ENCODE measurements at regions not wholly inside any gene's neighbourhood (a gene's known extent, or its start where the extent isn't known, plus 50 kb on each side); places are given as distances from the start of the nearest gene placed in this dataset.

DNA sequence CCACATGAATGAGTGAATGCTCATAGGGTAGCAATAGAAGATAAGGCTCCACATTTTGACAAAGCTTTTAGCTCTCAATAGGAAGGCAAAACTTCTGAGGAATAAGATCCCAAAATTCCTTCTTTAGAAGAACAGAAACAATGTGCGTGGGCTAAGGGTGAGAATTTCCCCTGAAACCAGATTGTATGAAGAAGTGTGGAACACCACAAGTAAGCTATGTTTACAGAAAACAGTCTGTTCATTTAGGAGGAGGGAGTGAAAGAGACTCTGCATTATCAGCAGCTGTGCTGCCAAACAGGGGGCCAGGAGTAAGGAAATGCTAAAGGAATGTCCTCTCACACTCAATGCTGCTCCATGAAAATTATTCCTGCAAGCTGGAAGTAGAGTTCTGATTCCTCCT is 851.6 kb downstream of the CENPC start:
- H3K27me3 Mint-ChIP-seq = no peaks in the 10 kb centered on the region
- peaks cover 0 to 9% (median 0%) of the 10 kb centered on the region in 9 donors for H3K9me3 Mint-ChIP-seq
- H3K27ac Mint-ChIP-seq = no peak overlapping the region
- H3K4me1 Mint-ChIP-seq = no peaks in the 10 kb centered on the region
- no peak overlapping the region for H3K4me3 Mint-ChIP-seq
- POLR2A ChIA-PET = no interaction called here
- ATAC-seq = no peak
- no peaks in the 10 kb centered on the region for H3K36me3 Mint-ChIP-seq
- no peak for DNase-seq

DNA sequence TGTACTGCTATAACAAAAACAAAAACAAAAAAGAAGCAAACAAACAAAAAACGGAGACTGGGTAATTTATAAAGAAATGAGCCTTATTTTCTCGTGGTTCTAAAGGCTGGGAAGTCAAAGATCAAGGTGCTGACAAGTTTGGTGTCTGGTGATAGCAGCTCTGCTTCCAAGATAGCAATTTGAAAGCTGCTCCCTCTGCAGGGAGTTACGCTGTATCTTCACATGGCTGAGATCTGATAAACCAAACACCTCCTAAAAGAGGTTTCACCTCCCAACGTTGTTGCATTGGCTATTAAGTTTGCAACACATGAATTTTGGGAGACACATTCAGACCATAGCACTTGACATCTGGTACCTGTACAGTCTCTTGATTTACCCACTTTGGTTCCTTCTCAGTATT is 854.2 kb downstream of the CENPC start:
- no peak for ATAC-seq
- Mint-ChIP-seq H3K4me1 (no peaks in the 10 kb centered on the region), H3K4me3 (no peak overlapping the region), H3K27ac (no peak overlapping the region), H3K27me3 (no peaks in the 10 kb centered on the region), H3K9me3 (peaks cover 0 to 5% (median 0%) of the 10 kb centered on the region in 9 donors), H3K36me3 (no peaks in the 10 kb centered on the region)
- no peak for DNase-seq
- POLR2A ChIA-PET = no interaction called here

DNA sequence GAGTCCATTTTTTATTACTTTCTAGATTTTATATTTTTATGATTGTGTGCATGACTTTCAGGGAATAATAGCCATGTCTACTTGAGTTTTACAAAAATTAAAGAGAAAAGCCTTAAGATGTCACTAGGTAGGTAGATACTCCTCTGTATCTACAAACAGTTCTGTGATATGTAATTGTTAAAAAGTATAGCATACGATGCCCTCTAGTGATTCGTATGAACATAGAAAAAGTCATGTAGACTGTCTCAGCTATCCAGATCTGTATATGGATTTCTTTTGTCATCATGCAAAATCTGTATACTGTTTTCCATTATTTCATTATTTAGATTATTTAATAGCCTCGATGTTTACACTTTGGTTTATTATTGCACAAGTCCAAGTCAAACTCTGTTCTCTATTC is 856.6 kb downstream of the CENPC start:
- POLR2A ChIA-PET = no interaction called here
- ATAC-seq = no peak
- DNase-seq = no peak
- Mint-ChIP-seq H3K4me1 (no peaks in the 10 kb centered on the region), H3K36me3 (no peaks in the 10 kb centered on the region), H3K27me3 (no peaks in the 10 kb centered on the region), H3K27ac (no peak overlapping the region), H3K4me3 (no peak overlapping the region), H3K9me3 (peaks cover 0 to 6% (median 0%) of the 10 kb centered on the region in 9 donors)

DNA sequence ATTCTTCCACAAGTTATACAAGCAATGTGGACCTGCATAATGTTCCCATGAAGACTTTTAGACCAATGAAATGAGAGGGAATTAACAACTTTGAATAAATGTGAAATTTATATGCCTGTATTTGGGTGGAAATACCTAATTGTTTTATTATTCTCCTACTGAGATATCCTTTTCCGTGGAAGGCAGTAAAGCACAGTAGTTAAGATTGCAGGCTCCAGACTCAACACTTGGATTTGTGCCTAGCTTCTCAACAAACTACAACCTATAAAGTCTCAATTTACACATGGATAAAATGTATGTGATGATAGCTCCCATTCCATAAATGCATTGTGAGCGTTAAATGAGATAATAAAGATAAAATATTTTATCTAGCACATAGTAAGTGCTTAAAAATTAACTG is 857.8 kb downstream of the CENPC start:
- H3K27ac Mint-ChIP-seq = no peak overlapping the region
- peaks cover 0 to 9% (median 0%) of the 10 kb centered on the region in 9 donors for H3K9me3 Mint-ChIP-seq
- no peak overlapping the region for H3K4me3 Mint-ChIP-seq
- DNase-seq (no peak), ATAC-seq (no peak)
- no peaks in the 10 kb centered on the region for H3K36me3 Mint-ChIP-seq
- no peaks in the 10 kb centered on the region for H3K27me3 Mint-ChIP-seq
- H3K4me1 Mint-ChIP-seq = no peaks in the 10 kb centered on the region
- POLR2A ChIA-PET = no interaction called here

DNA sequence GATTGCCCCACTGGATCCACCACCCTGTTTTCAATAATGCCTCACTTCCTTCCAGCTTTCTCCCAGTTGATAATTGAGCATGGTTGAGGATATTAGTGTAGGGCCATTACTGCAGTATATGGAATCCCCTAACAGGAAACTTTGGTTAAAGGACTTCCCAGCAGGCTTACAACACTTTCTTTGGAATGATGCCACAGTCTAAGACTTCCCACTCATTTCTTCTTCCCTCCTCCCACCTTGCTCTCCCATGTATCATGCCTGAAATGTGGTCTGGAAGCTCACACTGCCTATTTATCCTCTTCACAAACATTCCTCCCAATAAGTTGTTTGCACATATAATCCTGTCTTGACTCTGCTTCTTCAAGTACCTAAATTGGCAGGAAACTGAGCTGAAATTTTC is 863.3 kb downstream of the CENPC start:
- H3K4me1 Mint-ChIP-seq = no peaks in the 10 kb centered on the region
- DNase-seq (no peak), ATAC-seq (no peak)
- H3K36me3 Mint-ChIP-seq = no peaks in the 10 kb centered on the region
- POLR2A ChIA-PET = no interaction called here
- H3K27me3 Mint-ChIP-seq = no peaks in the 10 kb centered on the region
- H3K4me3 Mint-ChIP-seq = no peak overlapping the region
- no peak overlapping the region for H3K27ac Mint-ChIP-seq
- H3K9me3 Mint-ChIP-seq = peaks cover 0 to 17% (median 7%) of the 10 kb centered on the region in 9 donors

DNA sequence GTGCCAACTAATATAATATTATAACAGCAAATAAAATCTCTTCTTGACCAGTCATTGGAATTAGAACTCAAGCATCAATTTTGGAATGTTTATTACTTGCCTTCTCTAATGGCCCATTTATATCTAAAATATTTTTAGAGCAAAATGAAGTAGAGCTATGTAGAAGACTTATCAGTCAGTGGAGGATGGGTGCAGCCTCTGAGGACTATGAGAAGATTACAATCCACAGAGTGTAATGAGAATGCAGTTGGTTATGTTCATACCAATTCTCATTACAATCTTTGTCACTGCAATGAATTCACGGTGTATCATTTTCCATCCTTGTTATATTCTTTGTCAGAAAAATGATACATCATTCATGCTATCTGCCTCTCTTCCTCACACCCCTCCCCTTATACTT is 878.1 kb downstream of the CENPC start:
- no peak for DNase-seq
- Mint-ChIP-seq H3K36me3 (no peaks in the 10 kb centered on the region), H3K4me3 (no peak overlapping the region), H3K4me1 (no peaks in the 10 kb centered on the region), H3K27ac (no peak overlapping the region), H3K9me3 (peaks cover 0 to 3% (median 0%) of the 10 kb centered on the region in 9 donors), H3K27me3 (no peaks in the 10 kb centered on the region)
- no peak for ATAC-seq
- POLR2A ChIA-PET = no interaction called here

DNA sequence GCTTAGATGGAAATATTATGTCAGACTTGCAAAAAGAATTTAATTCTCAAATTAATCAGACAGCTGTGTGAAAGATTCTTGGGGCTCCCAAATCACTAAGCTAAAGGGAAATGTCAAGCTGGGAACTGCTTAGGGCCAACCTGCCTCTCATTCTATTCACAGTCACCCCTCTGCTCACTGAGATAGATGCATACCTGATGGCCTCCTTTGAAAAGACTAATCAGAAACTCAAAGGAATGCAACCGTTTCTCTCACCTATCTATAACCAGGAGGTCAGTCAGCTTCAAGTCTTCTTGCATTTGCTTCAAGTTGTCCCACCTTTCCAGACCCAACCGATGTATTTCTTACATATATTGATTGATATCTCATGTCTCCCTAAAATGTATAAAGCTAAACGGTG is 882.7 kb downstream of the CENPC start:
- Mint-ChIP-seq H3K27me3 (no peaks in the 10 kb centered on the region), H3K36me3 (no peaks in the 10 kb centered on the region), H3K27ac (no peak overlapping the region), H3K9me3 (peaks cover 0 to 5% (median 0%) of the 10 kb centered on the region in 9 donors), H3K4me3 (no peak overlapping the region), H3K4me1 (no peaks in the 10 kb centered on the region)
- no peak for DNase-seq
- POLR2A ChIA-PET = no interaction called here
- no peak for ATAC-seq

DNA sequence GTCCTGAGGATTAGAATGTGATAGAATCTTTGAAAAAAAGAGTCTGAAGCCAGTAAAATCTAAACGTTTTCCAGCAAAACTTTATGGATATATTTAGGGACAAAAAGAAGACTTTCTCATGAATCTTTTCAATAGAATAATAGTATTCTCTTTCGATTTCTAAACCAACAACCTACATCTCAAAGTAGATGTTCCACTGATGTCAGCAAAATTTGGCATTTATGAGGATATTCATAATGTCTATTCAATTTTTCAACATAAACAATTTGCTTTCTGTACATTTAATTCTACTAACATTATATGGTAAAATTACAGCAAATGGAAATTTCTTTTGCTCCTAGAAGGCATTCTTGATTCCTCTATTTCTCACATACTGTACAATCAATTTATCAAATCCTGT is 886.5 kb downstream of the CENPC start:
- no peak overlapping the region for H3K4me3 Mint-ChIP-seq
- H3K27ac Mint-ChIP-seq = no peak overlapping the region
- no peak for DNase-seq
- POLR2A ChIA-PET = no interaction called here
- no peaks in the 10 kb centered on the region for H3K4me1 Mint-ChIP-seq
- ATAC-seq = no peak
- no peaks in the 10 kb centered on the region for H3K36me3 Mint-ChIP-seq
- peaks cover 0 to 10% (median 0%) of the 10 kb centered on the region in 9 donors for H3K9me3 Mint-ChIP-seq
- H3K27me3 Mint-ChIP-seq = no peaks in the 10 kb centered on the region

DNA sequence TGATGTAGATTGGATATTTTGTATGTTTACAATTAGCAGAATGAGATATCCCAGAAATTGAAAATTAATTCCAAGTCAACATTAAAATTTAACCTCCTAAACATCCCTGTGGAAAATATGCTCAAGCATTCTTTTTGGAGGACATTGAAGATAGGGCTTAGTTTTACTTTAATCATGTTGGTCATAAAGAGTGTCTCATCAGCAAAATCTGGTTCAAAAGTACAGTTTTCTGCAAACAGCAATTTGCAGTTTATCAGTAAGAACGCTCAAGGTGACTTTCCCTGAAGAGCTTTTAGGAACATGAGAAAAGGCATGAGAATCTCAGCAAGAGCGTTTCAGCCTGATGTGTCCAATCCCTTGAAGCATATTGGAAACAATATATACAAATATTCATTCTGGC is 889.8 kb downstream of the CENPC start:
- Mint-ChIP-seq H3K4me3 (no peak overlapping the region), H3K36me3 (no peaks in the 10 kb centered on the region)
- DNase-seq = no peak

DNA sequence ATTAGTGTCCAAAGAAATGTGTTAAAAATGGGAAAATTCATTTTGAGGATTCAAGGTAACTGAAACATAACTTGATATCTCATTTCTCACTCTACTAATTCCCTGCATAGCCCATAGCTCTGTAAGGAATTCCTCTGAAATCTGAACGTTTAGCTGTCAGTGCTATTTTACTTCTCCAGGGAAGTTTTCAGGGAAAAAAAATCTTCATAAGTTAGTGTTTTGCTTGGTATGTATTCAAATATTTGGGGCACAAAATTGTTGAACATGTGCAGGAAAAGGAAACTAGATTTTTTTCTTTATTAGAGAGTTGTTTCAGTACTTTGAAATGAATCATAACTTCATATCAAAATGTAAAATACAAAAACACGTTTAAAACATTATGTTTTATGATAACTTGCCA is 891.4 kb downstream of the CENPC start:
- POLR2A ChIA-PET = no interaction called here
- ATAC-seq = no peak
- no peak overlapping the region for H3K4me3 Mint-ChIP-seq

More for the DNA sequence above, 889.8 kb downstream of the CENPC start:
- POLR2A ChIA-PET = no interaction called here
- Mint-ChIP-seq H3K9me3 (peaks cover 0 to 10% (median 3%) of the 10 kb centered on the region in 9 donors), H3K27ac (no peak overlapping the region), H3K4me1 (no peaks in the 10 kb centered on the region), H3K27me3 (no peaks in the 10 kb centered on the region)
- ATAC-seq = no peak

DNA sequence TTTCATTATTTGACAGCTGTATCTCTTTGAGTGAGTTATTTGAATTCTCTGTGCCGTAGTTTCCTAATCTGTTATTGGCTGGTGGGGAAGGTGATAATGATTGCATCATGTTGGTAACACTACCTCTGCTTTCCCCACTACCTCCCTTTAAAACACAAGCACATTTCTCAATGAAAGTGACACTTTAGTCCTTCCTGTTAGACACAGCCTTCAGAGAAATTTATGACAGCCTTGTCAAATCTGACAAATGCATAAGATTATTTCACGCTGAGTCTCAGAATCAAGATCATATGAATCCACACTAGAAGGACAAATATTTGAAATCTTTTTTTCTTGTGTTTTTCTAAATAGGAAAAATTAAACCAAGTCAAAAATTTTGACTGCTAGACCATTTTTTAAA is 896.1 kb downstream of the CENPC start:
- POLR2A ChIA-PET = no interaction called here
- no peaks in the 10 kb centered on the region for H3K4me1 Mint-ChIP-seq
- no peak for ATAC-seq
- peaks cover 0 to 11% (median 2%) of the 10 kb centered on the region in 9 donors for H3K9me3 Mint-ChIP-seq
- H3K4me3 Mint-ChIP-seq = no peak overlapping the region
- no peak for DNase-seq
- H3K27me3 Mint-ChIP-seq = no peaks in the 10 kb centered on the region
- H3K27ac Mint-ChIP-seq = no peak overlapping the region
- H3K36me3 Mint-ChIP-seq = no peaks in the 10 kb centered on the region

More for the DNA sequence above, 891.4 kb downstream of the CENPC start:
- Mint-ChIP-seq H3K27ac (no peak overlapping the region), H3K4me1 (no peaks in the 10 kb centered on the region), H3K36me3 (no peaks in the 10 kb centered on the region), H3K27me3 (no peaks in the 10 kb centered on the region), H3K9me3 (peaks cover 0 to 11% (median 5%) of the 10 kb centered on the region in 9 donors)
- DNase-seq = no peak

DNA sequence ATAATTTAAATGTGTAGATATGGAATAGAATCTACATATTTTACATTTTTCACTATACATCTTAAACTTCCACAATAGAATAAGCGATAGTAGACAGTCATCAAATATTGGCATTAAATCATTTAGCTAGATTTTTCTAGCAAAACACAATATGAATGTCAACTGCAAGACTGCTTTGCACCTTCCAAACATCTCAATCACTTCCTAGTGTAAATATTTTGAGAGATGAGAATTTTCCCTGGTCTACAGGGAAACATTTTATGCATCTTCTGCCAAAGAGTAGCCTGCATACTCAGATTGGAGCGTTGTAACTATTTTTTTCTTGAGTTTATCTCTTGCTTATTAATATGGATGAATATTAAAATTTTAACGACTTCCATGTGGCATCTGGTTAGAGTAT is 897.4 kb downstream of the CENPC start:
- H3K4me1 Mint-ChIP-seq = no peaks in the 10 kb centered on the region
- no peaks in the 10 kb centered on the region for H3K27me3 Mint-ChIP-seq
- no peak overlapping the region for H3K4me3 Mint-ChIP-seq
- no peak for DNase-seq
- POLR2A ChIA-PET = no interaction called here
- H3K9me3 Mint-ChIP-seq = peaks cover 0 to 7% (median 2%) of the 10 kb centered on the region in 9 donors
- no peaks in the 10 kb centered on the region for H3K36me3 Mint-ChIP-seq
- no peak overlapping the region for H3K27ac Mint-ChIP-seq
- ATAC-seq = no peak

DNA sequence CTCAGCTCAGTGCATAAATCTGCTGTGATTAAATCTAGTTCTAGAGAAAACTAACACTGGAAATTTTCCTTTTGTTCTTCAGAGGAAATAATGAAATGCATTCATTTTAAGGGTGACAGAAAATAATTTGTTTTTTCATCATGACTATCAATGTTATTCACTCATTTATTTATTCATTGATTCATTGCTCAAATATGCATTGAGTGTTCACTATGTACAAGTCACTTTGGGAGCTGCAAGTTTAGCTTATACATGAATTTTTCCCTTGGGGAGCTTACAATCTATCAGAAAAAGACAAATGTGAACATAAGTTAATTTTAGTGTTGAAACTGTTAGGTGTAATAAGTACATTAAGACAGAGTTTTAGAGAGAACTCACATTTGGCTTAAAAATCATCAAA is 897.8 kb downstream of the CENPC start:
- POLR2A ChIA-PET = no interaction called here
- DNase-seq (no peak), ATAC-seq (no peak)
- H3K4me1 Mint-ChIP-seq = no peaks in the 10 kb centered on the region
- H3K36me3 Mint-ChIP-seq = no peaks in the 10 kb centered on the region
- peaks cover 0 to 7% (median 2%) of the 10 kb centered on the region in 9 donors for H3K9me3 Mint-ChIP-seq
- H3K27me3 Mint-ChIP-seq = no peaks in the 10 kb centered on the region
- no peak overlapping the region for H3K27ac Mint-ChIP-seq
- no peak overlapping the region for H3K4me3 Mint-ChIP-seq

DNA sequence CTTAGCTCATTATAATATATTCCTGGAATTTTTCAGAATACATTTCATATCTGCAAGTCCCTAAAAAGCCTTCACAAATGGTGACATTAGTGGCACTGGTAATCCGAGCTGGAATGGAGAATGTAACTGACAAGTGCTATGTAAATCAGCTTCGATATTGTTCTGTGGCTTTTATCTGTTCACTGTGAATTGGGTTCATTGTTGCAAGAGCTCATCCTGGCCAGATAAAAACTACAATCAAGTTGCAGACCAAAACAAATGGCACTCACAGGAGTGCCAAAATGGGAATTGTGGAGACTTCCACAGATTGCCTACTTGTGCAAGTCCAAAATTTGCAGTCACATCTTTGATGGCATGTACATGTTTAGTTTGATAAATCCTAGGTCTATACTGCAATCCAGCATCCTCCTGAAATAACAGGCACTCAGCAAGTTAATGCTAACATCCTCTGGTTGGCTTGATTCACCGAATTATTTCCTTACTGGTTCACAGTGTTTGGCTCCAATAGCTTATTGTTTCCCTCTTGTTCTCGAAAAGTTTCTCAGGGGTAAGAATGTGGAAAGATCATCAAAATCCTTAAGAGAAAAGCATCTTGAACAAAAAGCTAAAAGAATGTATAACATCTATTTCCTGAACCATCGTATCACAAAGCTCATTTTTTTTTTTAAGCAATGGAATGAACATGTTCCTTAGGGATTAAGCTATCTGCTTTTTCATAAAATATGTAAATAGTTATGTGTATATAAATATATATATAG is 904.9 kb downstream of the CENPC start:
- Mint-ChIP-seq H3K27ac (no peak overlapping the region), H3K4me3 (no peak overlapping the region), H3K27me3 (no peaks in the 10 kb centered on the region), H3K36me3 (no peaks in the 10 kb centered on the region), H3K4me1 (no peaks in the 10 kb centered on the region), H3K9me3 (peaks cover 0 to 15% (median 0%) of the 10 kb centered on the region in 9 donors)
- POLR2A ChIA-PET = no interaction called here
- DNase-seq (no peak), ATAC-seq (no peak)

Data from naive thymus-derived CD8-positive, alpha-beta T cell (primary cell).